OCI-M2 (cell line): ENCODE measurements at regions not wholly inside any gene's neighbourhood (a gene's known extent, or its start where the extent isn't known, plus 50 kb on each side); places are given as distances from the start of the nearest gene placed in this dataset.

Experiments
- DNase-seq: peaks from one replicate; lab custom pipeline; 2025; ENCODE audit not compliant: unreplicated experiment; lab: John Stamatoyannopoulos, UW

DNA sequence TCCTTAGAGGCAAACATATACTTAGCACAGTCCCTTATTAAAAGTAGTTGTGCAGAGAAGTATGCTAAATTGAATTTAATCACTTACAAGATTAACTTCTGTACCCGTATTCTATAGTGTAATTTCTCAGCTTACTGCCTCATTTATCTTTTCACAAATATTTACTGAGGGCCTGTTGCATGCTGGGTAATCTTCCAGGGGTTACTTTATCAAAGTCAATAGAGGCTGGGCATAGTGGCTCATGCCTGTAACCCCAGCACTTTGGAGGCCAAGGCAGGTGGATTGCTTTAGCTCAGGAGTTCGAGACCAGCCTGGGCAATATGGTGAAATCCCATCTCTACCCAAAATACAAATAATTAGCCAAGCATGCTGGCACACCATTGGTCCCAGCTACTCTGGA lies 111.7 kb upstream of the RAB27B start:
- no peak for DNase-seq

GRCh38 chr18:54717673-54718407 lies 110.4 kb upstream of the RAB27B start:
- no peak for DNase-seq

DNA sequence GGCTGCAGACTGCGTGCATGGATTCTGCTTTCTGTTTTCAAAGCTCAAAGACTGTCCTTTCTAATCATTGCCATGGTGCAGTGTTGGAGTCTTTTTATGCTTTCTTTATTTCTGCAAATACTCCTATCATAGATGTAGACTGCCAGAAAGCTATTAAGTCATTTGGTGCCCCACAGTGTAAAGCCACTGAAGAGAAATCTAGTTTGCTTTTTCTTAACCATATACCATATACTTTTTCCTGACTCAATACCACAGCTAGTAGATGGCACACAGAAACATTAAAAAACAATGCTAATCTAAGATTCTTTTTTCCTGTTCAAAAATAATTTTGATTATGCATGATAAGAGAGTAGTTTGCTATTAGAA lies 109.9 kb upstream of the RAB27B start:
- no peak for DNase-seq

DNA sequence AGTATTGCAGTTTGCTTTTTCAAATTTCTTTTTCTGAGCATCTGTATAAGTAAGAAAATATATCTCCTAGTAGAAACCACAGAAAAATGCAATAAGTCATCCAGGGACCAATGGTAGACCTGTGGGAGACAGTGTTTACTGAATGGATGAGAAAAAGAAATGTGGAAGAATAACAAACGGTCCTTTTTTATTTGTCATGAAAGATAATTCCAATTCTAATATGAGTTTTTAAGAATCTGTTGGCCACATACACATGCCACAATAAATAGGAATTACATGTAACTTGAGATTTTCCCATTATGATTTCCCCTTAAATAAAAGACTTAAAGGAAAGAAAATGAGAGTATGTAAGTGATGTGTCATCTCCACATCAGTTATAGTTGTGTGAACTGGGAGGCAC lies 107.7 kb upstream of the RAB27B start:
- DNase-seq: no peak

DNA sequence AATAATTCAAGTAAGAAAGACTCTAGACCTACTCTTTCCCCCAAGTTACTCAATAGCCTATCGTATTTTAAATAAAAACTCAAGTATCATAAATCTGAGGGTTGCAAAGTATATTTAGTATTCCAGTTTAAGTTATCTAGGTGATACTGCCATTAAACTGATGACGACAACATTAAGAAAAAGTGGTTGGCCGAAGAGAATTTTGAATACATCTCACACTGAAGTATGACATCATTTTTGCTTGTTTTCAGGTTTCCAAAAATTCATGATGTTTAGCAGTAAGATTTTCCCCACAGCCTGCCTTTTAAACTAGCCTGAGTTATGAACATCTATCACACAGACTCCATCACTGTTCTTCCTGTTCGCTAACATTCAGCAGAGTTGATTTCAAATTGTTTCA lies 102.1 kb upstream of the RAB27B start:
- no peak for DNase-seq

DNA sequence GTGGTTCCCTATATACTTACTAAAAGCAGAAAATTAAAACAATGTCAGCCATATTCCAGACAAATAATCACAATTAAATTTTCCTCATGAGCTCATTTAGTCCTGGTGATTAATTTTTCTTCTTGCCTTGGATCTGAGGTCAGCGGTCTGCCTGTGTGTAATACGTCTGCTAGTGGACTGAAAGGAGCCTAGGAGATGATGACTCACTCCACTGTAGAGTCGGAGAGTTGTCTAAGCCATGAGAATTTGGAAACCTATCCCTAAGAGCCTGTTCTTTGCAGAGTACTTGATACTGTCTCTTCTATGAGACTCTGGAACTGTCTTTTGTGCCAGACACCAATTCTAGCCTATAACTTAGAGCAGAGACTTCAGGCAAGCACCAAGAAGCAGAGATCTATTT lies 94.2 kb upstream of the RAB27B start:
- no peak for DNase-seq

- no peak for DNase-seq
Measured at GRCh38 chr18:54736981-54737380, 91.3 kb upstream of the RAB27B start.

DNA sequence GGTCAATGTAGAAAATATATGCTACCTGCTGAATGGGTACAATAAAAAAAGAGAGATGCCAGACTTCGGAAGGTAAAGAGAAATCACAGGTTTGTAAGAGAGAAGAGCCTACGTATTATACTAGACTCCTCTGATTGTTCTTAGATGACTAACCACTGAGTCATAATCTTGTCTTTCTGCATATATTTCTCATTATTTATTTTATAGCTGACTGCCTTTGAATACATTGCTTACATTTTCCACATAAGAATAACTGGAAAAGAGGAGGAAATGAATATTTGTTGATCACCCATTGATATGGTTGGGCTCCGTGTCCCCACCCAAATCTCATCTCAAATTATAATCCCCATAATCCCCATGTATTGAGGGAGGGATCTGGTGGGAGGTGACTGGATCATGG lies 90.3 kb upstream of the RAB27B start:
- DNase-seq: no peak

- no peak for DNase-seq
Measured at GRCh38 chr18:54739476-54739875, 88.8 kb upstream of the RAB27B start.

GRCh38 chr18:54740136-54740846 lies 88.0 kb upstream of the RAB27B start:
- no peak for DNase-seq

GRCh38 chr18:54742120-54742519 lies 86.2 kb upstream of the RAB27B start:
- no peak for DNase-seq

DNA sequence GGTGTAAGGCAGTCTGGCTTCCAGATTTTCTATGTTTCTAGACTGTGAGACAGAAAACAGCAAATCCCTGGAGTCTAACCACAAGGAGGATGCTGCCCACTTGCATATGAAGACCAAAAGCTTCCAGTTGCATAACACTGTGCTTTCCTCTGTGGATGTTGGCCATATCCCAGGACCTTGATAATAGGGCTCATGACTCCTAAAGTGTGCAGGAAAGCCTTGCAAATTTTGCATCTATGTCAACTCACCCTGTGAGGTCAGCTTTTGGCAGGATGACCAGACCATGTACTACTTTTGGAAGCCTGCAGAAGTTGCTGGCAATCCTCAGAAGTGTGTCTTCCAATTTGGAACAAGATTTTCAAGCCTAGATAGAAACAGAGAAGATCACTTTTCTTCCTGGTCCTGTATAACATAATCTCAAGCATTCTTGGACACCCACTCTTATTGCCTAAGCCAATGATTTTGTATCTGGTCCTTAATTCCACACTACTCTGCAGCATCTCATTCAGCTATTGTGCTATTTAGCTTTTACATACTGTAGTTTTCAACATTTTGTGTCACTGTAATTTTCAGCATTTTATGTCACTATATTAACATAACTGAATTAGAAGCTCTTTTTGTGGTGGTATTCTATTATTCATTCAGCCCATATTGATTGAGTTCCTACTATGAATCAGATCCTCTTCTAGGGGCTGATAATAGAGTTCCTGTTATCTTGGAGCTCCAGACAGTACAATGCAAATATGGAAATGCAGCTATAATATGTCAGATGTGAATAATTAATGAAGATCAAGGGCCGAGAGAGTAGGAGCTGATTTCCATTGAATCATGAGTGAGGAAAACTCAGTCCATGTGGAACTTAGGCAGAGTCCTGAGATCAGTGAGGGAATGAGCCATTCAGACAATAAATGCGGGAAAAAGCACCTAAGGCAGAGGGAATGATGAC lies 85.3 kb upstream of the RAB27B start:
- DNase-seq: no peak

GRCh38 chr18:54743605-54743995 lies 84.7 kb upstream of the RAB27B start:
- DNase-seq: no peak

- DNase-seq: no peak
Measured at GRCh38 chr18:54749291-54749690, 79.0 kb upstream of the RAB27B start.

DNA sequence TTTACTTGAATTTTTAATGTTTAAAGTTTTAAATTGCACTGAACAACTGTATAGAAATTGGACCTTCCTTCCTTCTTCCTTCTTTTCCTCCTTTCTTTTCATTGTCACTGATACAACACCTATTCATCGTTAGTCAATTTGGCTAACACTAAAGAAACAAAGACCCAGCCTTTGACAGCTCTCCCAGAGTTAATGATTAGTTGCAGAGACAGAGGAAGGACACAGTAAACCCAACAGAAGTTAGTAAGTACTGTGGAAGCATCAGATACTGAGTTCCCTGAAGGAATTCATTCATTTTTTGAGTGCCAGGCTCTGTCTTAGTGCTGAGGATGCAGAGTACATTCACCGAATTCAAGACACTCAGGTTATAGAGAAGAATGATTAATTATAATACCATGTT lies 77.9 kb upstream of the RAB27B start:
- no peak for DNase-seq

- DNase-seq: no peak
Measured at GRCh38 chr18:54752185-54752584, 76.1 kb upstream of the RAB27B start.

GRCh38 chr18:54755456-54755855 lies 72.8 kb upstream of the RAB27B start:
- no peak for DNase-seq

- no peak for DNase-seq
Measured at GRCh38 chr18:54762386-54762785, 65.9 kb upstream of the RAB27B start.

- DNase-seq: no peak
Measured at GRCh38 chr18:54764786-54765185, 63.5 kb upstream of the RAB27B start.

DNA sequence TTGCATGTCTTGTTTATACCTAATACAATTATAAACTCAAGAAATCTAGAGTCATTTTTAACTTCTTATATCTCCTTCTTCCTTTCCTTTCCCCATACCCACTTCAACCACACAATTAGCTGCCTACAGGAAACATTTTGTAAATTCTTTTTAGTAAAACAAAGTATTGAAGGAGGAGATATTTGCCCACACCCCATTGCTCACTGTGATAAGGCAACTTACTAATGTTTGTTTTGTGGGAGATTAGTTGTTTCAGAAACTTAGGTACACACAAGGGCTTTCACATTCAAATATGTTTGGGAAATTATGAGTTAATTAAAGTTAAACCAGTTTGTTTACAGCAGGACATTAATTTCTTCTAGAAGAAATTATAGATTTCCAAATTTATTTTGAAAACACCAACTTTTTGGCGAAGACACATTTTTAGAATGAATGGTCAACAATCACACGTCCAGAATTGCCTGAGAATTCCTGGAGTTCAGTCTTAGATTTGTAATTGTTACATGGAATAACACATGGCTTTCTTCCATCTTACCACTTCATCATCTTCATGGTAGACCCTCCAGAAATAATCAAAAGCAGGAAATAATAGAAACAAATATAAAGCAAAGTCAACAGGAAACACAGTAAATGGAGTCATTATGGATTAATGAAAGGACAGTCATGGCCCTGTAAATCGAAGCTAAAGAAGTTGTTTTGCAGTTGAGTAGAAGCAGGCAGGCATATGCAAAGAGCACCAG lies 62.5 kb upstream of the RAB27B start:
- DNase-seq: no peak

DNA sequence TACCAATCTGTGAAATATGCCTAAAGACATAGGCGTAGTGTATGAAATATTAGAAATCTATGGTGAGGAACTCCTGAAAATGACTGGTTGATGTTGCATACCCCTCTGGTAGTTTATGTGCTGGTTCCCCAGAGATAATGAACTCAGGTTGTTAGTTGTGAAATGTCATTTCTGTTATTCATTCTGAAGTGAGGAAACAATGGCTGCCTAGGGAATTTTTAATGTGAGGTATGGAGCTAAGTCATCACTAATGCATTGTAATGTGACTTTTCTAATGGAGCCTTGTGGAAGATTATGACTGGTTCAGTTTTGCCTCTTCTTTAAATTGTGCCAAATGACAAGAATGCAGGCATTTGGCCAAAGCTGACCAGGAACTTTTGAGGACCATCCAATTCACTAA lies 61.6 kb upstream of the RAB27B start:
- no peak for DNase-seq
